ENCODE measurements at regions not wholly inside any gene's neighbourhood (a gene's known extent, or its start where the extent isn't known, plus 50 kb on each side); places are given as distances from the start of the nearest gene placed in this dataset.

GRCh38 chr6:160804639-160805038, 102.6 kb downstream of the PLG start:
- Histone ChIP-seq H3K27ac (ENCODE audit: low read length) (no peak overlapping the region), H3K36me3 (ENCODE audit: insufficient read depth, low read length) (no peaks in the 10 kb centered on the region), H3K27me3 (ENCODE audit: insufficient read depth, low read depth, low read length) (no peaks in the 10 kb centered on the region), H3K4me3 (ENCODE audit: low read length) (no peak overlapping the region), H2AFZ (ENCODE audit: low read depth, low read length) (no peak overlapping the region), H3F3A (ENCODE audit: insufficient read depth, low read length, poor library complexity, severe bottlenecking) (no peaks in the 10 kb centered on the region), H4K20me1 (ENCODE audit: insufficient read depth) (no peaks in the 10 kb centered on the region), H3K4me2 (ENCODE audit: low read length) (no peak overlapping the region), H3K79me2 (replicated peaks; ENCODE audit: insufficient read depth, low read length) (no peaks in the 10 kb centered on the region), H3K9ac (ENCODE audit: low read length) (no peak overlapping the region), H3K9me3 (ENCODE audit: low read length) (no peaks in the 10 kb centered on the region), H3K9me2 (ENCODE audit: insufficient read depth, low read length) (no peaks in the 10 kb centered on the region)
- no peak for TF ChIP-seq EP300 (conservative IDR thresholded peaks at IDR 0.05; ENCODE audit: poor library complexity, severe bottlenecking)
- no peak for TF ChIP-seq SMC3 (conservative IDR thresholded peaks at IDR 0.05; ENCODE audit: poor library complexity)
- no peak for TF ChIP-seq TAF1 (IDR thresholded peaks at IDR 0.05; ENCODE audit: low read depth)

- Histone ChIP-seq H3K9ac (ENCODE audit: low read length) (no peak overlapping the region), H2AFZ (ENCODE audit: low read depth, low read length) (no peak overlapping the region), H3K4me2 (ENCODE audit: low read length) (no peak overlapping the region), H3F3A (ENCODE audit: insufficient read depth, low read length, poor library complexity, severe bottlenecking) (no peaks in the 10 kb centered on the region), H3K4me3 (ENCODE audit: low read length) (no peak overlapping the region), H3K27me3 (ENCODE audit: insufficient read depth, low read depth, low read length) (no peaks in the 10 kb centered on the region), H3K36me3 (ENCODE audit: insufficient read depth, low read length) (no peaks in the 10 kb centered on the region), H4K20me1 (ENCODE audit: insufficient read depth) (no peaks in the 10 kb centered on the region), H3K9me3 (ENCODE audit: low read length) (no peaks in the 10 kb centered on the region), H3K79me2 (replicated peaks; ENCODE audit: insufficient read depth, low read length) (no peaks in the 10 kb centered on the region), H3K27ac (ENCODE audit: low read length) (no peak overlapping the region), H3K9me2 (ENCODE audit: insufficient read depth, low read length) (no peaks in the 10 kb centered on the region)
- no peak for TF ChIP-seq RAD21 (conservative IDR thresholded peaks at IDR 0.05)
- TF ChIP-seq EP300 (conservative IDR thresholded peaks at IDR 0.05; ENCODE audit: poor library complexity, severe bottlenecking) = no peak
- no peak for TF ChIP-seq TAF1 (IDR thresholded peaks at IDR 0.05; ENCODE audit: low read depth)
- no peak for TF ChIP-seq SMC3 (conservative IDR thresholded peaks at IDR 0.05; ENCODE audit: poor library complexity)
- TF ChIP-seq POLR2AphosphoS5 (IDR thresholded peaks at IDR 0.05) = no peak
- TF ChIP-seq EZH2 (IDR thresholded peaks at IDR 0.05; ENCODE audit: borderline replicate concordance, insufficient read depth, low read length, poor library complexity, severe bottlenecking) = no peak
- TF ChIP-seq CTCF (IDR thresholded peaks at IDR 0.05; ENCODE audit: poor library complexity, severe bottlenecking) = no peak
- TF ChIP-seq MXI1 (conservative IDR thresholded peaks at IDR 0.05; ENCODE audit: poor library complexity, severe bottlenecking) = no peak
- TF ChIP-seq REST (IDR thresholded peaks at IDR 0.05; ENCODE audit: borderline replicate concordance) = no peak
These were observed 106.2 kb downstream of the PLG start for GRCh38 chr6:160808263-160808662.

GRCh38 chr6:160810238-160810637, 108.2 kb downstream of the PLG start:
- no peaks in the 10 kb centered on the region for H4K20me1 ChIP-seq (ENCODE audit: insufficient read depth)
- no peak overlapping the region for H2AFZ ChIP-seq (ENCODE audit: low read depth, low read length)

More at GRCh38 chr6:160810238-160810637, 108.2 kb downstream of the PLG start:
- no peak overlapping the region for H3K4me2 ChIP-seq (ENCODE audit: low read length)
- H3K27ac ChIP-seq (ENCODE audit: low read length) = no peak overlapping the region
- H3K4me3 ChIP-seq (ENCODE audit: low read length) = no peak overlapping the region
- no peaks in the 10 kb centered on the region for H3K36me3 ChIP-seq (ENCODE audit: insufficient read depth, low read length)
- no peaks in the 10 kb centered on the region for H3K27me3 ChIP-seq (ENCODE audit: insufficient read depth, low read depth, low read length)
- H3K79me2 ChIP-seq (replicated peaks; ENCODE audit: insufficient read depth, low read length) = no peaks in the 10 kb centered on the region
- H3K9me2 ChIP-seq (ENCODE audit: insufficient read depth, low read length) = no peaks in the 10 kb centered on the region
- no peaks in the 10 kb centered on the region for H3K9me3 ChIP-seq (ENCODE audit: low read length)
- TF ChIP-seq RAD21 (conservative IDR thresholded peaks at IDR 0.05) (no peak), MXI1 (conservative IDR thresholded peaks at IDR 0.05; ENCODE audit: poor library complexity, severe bottlenecking) (no peak), REST (IDR thresholded peaks at IDR 0.05; ENCODE audit: borderline replicate concordance) (no peak), TAF1 (IDR thresholded peaks at IDR 0.05; ENCODE audit: low read depth) (no peak), EZH2 (IDR thresholded peaks at IDR 0.05; ENCODE audit: borderline replicate concordance, insufficient read depth, low read length, poor library complexity, severe bottlenecking) (no peak), EP300 (conservative IDR thresholded peaks at IDR 0.05; ENCODE audit: poor library complexity, severe bottlenecking) (no peak), SMC3 (conservative IDR thresholded peaks at IDR 0.05; ENCODE audit: poor library complexity) (no peak), CTCF (IDR thresholded peaks at IDR 0.05; ENCODE audit: poor library complexity, severe bottlenecking) (no peak), POLR2AphosphoS5 (IDR thresholded peaks at IDR 0.05) (no peak)
- no peak overlapping the region for H3K9ac ChIP-seq (ENCODE audit: low read length)
- H3F3A ChIP-seq (ENCODE audit: insufficient read depth, low read length, poor library complexity, severe bottlenecking) = no peaks in the 10 kb centered on the region

Measured in neural cell (in vitro differentiated cells).